ENCODE measurements at regions not wholly inside any gene's neighbourhood (a gene's known extent, or its start where the extent isn't known, plus 50 kb on each side); places are given as distances from the start of the nearest gene placed in this dataset.
A peak's percentile ranks its signal among the peaks of the same experiment; 100 is the strongest.

GRCh38 chr4:86497131-86497530 lies 97.0 kb upstream of the PTPN13 start (continued):
- TF ChIP-seq, protein P1, sequence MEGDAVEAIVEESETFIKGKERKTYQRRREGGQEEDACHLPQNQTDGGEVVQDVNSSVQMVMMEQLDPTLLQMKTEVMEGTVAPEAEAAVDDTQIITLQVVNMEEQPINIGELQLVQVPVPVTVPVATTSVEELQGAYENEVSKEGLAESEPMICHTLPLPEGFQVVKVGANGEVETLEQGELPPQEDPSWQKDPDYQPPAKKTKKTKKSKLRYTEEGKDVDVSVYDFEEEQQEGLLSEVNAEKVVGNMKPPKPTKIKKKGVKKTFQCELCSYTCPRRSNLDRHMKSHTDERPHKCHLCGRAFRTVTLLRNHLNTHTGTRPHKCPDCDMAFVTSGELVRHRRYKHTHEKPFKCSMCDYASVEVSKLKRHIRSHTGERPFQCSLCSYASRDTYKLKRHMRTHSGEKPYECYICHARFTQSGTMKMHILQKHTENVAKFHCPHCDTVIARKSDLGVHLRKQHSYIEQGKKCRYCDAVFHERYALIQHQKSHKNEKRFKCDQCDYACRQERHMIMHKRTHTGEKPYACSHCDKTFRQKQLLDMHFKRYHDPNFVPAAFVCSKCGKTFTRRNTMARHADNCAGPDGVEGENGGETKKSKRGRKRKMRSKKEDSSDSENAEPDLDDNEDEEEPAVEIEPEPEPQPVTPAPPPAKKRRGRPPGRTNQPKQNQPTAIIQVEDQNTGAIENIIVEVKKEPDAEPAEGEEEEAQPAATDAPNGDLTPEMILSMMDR (IDR thresholded peaks at IDR 0.05): no peak
- TF ChIP-seq SMAD4 (CRISPR knock-in tag; IDR thresholded peaks at IDR 0.05) (no peak), MYBL2 (CRISPR knock-in tag; IDR thresholded peaks at IDR 0.05) (no peak)

DNA sequence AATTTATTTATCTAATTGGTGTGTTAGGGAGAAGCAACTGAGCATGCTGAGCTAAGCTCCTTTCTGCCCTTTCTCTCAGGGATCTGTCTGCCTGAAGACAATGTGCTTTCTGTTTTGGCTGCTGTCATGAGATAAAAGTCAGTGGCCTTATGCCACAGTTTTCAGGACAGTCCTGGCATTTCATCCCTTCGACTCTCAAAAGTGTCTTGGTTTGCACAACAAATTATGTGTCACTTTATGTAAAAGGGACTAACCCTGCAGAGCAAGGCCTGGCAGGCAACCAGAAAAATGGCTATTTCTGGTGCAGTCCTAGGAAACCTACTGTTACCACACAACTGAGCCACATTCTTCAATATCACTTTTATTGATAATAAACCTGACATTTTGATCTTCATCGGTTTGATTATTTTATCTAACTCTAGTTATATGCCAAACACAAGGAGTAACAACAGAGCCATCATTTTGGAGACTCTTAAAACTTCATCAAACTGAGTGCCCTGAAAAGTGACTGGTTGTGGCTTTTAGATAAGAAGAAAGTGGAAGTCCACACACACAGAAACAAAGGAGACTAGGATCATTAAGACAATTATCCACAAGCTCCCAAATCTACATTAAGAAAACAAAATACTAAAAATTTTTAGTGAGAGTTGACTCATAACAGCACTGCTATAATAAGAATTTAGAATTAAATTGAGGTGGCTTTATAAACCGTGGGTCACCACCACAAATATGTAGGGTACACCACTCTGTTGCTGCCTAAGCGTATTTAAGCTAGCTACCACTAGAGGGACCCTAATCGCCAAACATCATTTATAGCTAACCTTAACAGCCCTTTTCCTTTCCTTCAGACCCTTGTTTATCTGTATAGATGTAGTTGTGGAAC lies 95.9 kb upstream of the PTPN13 start:
- peaks cover 3% of the 10 kb centered on the region; the same call in 1 of the 2 replicates for H3K9me3 Mint-ChIP-seq
- TF ChIP-seq, protein P1 (IDR thresholded peaks at IDR 0.05): peak; percentile 55
- TF ChIP-seq IRF2 (CRISPR knock-in tag; IDR thresholded peaks at IDR 0.05; ENCODE audit: borderline replicate concordance, low read depth): no peak
- CTCF ChIA-PET: interaction anchor here (0.5 to 3.9 kb wide), 39 partner anchors 8 to 702 kb away, joined by 3 to 27 read pairs (median 4); partner anchors contain the start of gene PTPN13
- DNase-seq (ENCODE audit: low spot score) (no peak), ATAC-seq (peak; percentile 96)
- no peak overlapping the region for H3K4me3 Mint-ChIP-seq
- H3K27ac Mint-ChIP-seq: no peak overlapping the region
- H3K4me1 Mint-ChIP-seq: peaks cover 35% of the 10 kb centered on the region
- peaks cover 5% of the 10 kb centered on the region for H3K36me3 Mint-ChIP-seq
- no peaks in the 10 kb centered on the region for H3K27me3 Mint-ChIP-seq (ENCODE audit: low read depth)
- POLR2A ChIA-PET: interaction anchor here (1.9 kb wide), 1 partner anchor 96 kb away, joined by 8 read pairs; the partner anchor contains the start of gene PTPN13

DNA sequence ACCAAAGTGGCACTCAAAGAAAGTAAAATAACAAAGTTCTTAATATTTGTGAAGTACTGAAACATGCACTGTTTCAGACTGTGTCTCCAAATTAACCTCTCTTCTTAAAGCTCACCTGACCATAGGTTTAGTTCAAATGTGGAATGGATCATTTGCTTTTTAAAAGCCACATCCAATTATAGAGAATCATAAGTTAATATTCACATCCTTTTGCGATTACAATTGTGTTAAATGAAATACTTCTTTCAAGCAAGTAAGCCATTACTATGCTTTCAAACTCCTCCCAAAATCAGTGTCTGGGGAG lies 95.3 kb upstream of the PTPN13 start:
- no peak for ATAC-seq
- Mint-ChIP-seq H3K36me3 (peaks cover 5% of the 10 kb centered on the region), H3K4me1 (peaks cover 29% of the 10 kb centered on the region), H3K9me3 (peaks cover 3% of the 10 kb centered on the region; the same call in 1 of the 2 replicates), H3K27me3 (ENCODE audit: low read depth) (no peaks in the 10 kb centered on the region), H3K27ac (no peak overlapping the region), H3K4me3 (no peak overlapping the region)
- CTCF ChIA-PET: interaction anchor here (0.5 to 3.9 kb wide), 36 partner anchors 10 to 702 kb away, joined by 3 to 27 read pairs (median 4); partner anchors contain the start of gene PTPN13
- DNase-seq (ENCODE audit: low spot score): no peak
- POLR2A ChIA-PET: interaction anchor here (1.9 kb wide), 1 partner anchor 95 kb away, joined by 8 read pairs; the partner anchor contains the start of gene PTPN13
- TF ChIP-seq ZNF396 (CRISPR knock-in tag; IDR thresholded peaks at IDR 0.05; ENCODE audit: borderline replicate concordance): no peak
- no peak for TF ChIP-seq ERG (CRISPR knock-in tag; IDR thresholded peaks at IDR 0.05)
- TF ChIP-seq EMX1 (CRISPR knock-in tag; IDR thresholded peaks at IDR 0.05): no peak
- TF ChIP-seq ZBTB21 (CRISPR knock-in tag; IDR thresholded peaks at IDR 0.05; ENCODE audit: borderline replicate concordance): no peak
- no peak for TF ChIP-seq ETV6 (CRISPR knock-in tag; IDR thresholded peaks at IDR 0.05)
- TF ChIP-seq E2F5 (CRISPR knock-in tag; IDR thresholded peaks at IDR 0.05): no peak
- no peak for TF ChIP-seq NFATC4 (CRISPR knock-in tag; IDR thresholded peaks at IDR 0.05)
- TF ChIP-seq, protein P2, sequence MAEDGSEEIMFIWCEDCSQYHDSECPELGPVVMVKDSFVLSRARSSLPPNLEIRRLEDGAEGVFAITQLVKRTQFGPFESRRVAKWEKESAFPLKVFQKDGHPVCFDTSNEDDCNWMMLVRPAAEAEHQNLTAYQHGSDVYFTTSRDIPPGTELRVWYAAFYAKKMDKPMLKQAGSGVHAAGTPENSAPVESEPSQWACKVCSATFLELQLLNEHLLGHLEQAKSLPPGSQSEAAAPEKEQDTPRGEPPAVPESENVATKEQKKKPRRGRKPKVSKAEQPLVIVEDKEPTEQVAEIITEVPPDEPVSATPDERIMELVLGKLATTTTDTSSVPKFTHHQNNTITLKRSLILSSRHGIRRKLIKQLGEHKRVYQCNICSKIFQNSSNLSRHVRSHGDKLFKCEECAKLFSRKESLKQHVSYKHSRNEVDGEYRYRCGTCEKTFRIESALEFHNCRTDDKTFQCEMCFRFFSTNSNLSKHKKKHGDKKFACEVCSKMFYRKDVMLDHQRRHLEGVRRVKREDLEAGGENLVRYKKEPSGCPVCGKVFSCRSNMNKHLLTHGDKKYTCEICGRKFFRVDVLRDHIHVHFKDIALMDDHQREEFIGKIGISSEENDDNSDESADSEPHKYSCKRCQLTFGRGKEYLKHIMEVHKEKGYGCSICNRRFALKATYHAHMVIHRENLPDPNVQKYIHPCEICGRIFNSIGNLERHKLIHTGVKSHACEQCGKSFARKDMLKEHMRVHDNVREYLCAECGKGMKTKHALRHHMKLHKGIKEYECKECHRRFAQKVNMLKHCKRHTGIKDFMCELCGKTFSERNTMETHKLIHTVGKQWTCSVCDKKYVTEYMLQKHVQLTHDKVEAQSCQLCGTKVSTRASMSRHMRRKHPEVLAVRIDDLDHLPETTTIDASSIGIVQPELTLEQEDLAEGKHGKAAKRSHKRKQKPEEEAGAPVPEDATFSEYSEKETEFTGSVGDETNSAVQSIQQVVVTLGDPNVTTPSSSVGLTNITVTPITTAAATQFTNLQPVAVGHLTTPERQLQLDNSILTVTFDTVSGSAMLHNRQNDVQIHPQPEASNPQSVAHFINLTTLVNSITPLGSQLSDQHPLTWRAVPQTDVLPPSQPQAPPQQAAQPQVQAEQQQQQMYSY (CRISPR knock-in tag; IDR thresholded peaks at IDR 0.05): no peak
- TF ChIP-seq, protein P3, sequence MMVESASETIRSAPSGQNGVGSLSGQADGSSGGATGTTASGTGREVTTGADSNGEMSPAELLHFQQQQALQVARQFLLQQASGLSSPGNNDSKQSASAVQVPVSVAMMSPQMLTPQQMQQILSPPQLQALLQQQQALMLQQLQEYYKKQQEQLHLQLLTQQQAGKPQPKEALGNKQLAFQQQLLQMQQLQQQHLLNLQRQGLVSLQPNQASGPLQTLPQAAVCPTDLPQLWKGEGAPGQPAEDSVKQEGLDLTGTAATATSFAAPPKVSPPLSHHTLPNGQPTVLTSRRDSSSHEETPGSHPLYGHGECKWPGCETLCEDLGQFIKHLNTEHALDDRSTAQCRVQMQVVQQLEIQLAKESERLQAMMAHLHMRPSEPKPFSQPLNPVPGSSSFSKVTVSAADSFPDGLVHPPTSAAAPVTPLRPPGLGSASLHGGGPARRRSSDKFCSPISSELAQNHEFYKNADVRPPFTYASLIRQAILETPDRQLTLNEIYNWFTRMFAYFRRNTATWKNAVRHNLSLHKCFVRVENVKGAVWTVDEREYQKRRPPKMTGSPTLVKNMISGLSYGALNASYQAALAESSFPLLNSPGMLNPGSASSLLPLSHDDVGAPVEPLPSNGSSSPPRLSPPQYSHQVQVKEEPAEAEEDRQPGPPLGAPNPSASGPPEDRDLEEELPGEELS (CRISPR knock-in tag; IDR thresholded peaks at IDR 0.05): no peak
- no peak for TF ChIP-seq PRRX2 (CRISPR knock-in tag; IDR thresholded peaks at IDR 0.05)
